Esophagus squamous epithelium (tissue), 4 donors: ENCODE measurements at regions not wholly inside any gene's neighbourhood (a gene's known extent, or its start where the extent isn't known, plus 50 kb on each side); places are given as distances from the start of the nearest gene placed in this dataset.

Experiments
- CTCF ChIP-seq, 6 experiments: fragments of 450-650 bp in 4 of 6; fragments of 200-600 bp in 2 of 6; sonication (generic) in 2 of 6; IDR thresholded peaks; one replicate each; pipeline ENCODE4 v1.5.1; 2016 to 2019; ENCODE audit warnings: antibody characterized with exemption in 6 of 6, mild to moderate bottlenecking in 4 of 6, moderate library complexity in 4 of 6
- POLR2A ChIP-seq, 4 donors: fragments of 450-650 bp; IDR thresholded peaks; one replicate each; pipeline ENCODE4 v1.6.1; 2017; ENCODE audit warnings: antibody characterized with exemption in 4 of 4, mild to moderate bottlenecking in 4 of 4, moderate library complexity in 3 of 4

GRCh38 chr7:12054830-12055229, 156.3 kb upstream of the TMEM106B start:
- no peak for TF ChIP-seq POLR2A (IDR thresholded peaks at IDR 0.05)
- no peak for TF ChIP-seq CTCF (IDR thresholded peaks at IDR 0.05)
